ENCODE measurements at regions not wholly inside any gene's neighbourhood (a gene's known extent, or its start where the extent isn't known, plus 50 kb on each side); places are given as distances from the start of the nearest gene placed in this dataset.

GRCh38 chr12:124484067-124484466 is 83.3 kb downstream of the NCOR2 start:
- TF ChIP-seq POLR2A (IDR thresholded peaks at IDR 0.05; ENCODE audit: low read depth, low read length): no peak
- no peak for TF ChIP-seq CTCF (conservative IDR thresholded peaks at IDR 0.05; ENCODE audit: low read depth, low read length)
- no peak for TF ChIP-seq BHLHE40 (IDR thresholded peaks at IDR 0.05; ENCODE audit: low read depth, low read length)
- no peak for TF ChIP-seq NFE2L2 (IDR thresholded peaks at IDR 0.05; ENCODE audit: low read depth, low read length)
- no peak for TF ChIP-seq MXI1 (IDR thresholded peaks at IDR 0.05; ENCODE audit: borderline replicate concordance, low read depth, low read length)
- no peak for TF ChIP-seq RFX5 (IDR thresholded peaks at IDR 0.05; ENCODE audit: low read depth, low read length)
- TF ChIP-seq MAZ (IDR thresholded peaks at IDR 0.05; ENCODE audit: borderline replicate concordance, low read depth, low read length): no peak
- TF ChIP-seq RCOR1 (IDR thresholded peaks at IDR 0.05; ENCODE audit: insufficient replicate concordance, low read length): no peak

All from IMR-90 (cell line).